ENCODE measurements at regions not wholly inside any gene's neighbourhood (a gene's known extent, or its start where the extent isn't known, plus 50 kb on each side); places are given as distances from the start of the nearest gene placed in this dataset.
A peak's percentile ranks its signal among the peaks of the same experiment; 100 is the strongest.

DNA sequence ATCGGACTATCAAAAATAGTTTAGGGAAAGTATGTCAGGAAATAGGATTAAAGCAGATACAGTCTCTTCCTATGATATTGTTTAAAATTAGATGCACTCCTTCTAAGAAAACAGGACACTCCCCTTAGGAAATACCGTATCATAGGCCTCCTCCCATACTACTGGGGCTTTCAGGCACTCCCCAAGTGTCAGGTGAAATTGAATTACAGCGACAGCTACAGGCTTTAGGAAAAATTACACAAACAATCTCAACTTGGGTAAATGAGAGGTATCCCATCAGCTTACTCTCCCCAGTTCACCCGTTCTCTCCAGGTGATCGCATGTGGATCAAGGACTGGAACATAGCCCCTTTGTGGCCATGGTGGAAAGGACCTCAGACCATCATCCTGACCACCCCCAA lies 110.4 kb upstream of the EPB41L4A start:
- TF ChIP-seq MAX (CRISPR knock-in tag; IDR thresholded peaks at IDR 0.05) (no peak), CTCF (IDR thresholded peaks at IDR 0.05) (peak; percentile 13; the same call in 1 of the 2 replicates), ZNF263 (CRISPR knock-in tag; IDR thresholded peaks at IDR 0.05; ENCODE audit: low read depth) (no peak), USF2 (CRISPR knock-in tag; IDR thresholded peaks at IDR 0.05) (no peak), ETV6 (CRISPR knock-in tag; IDR thresholded peaks at IDR 0.05) (no peak), TP53 (CRISPR knock-in tag; IDR thresholded peaks at IDR 0.05) (no peak), JUN (CRISPR knock-in tag; IDR thresholded peaks at IDR 0.05) (no peak)
- TF ChIP-seq, protein P1, sequence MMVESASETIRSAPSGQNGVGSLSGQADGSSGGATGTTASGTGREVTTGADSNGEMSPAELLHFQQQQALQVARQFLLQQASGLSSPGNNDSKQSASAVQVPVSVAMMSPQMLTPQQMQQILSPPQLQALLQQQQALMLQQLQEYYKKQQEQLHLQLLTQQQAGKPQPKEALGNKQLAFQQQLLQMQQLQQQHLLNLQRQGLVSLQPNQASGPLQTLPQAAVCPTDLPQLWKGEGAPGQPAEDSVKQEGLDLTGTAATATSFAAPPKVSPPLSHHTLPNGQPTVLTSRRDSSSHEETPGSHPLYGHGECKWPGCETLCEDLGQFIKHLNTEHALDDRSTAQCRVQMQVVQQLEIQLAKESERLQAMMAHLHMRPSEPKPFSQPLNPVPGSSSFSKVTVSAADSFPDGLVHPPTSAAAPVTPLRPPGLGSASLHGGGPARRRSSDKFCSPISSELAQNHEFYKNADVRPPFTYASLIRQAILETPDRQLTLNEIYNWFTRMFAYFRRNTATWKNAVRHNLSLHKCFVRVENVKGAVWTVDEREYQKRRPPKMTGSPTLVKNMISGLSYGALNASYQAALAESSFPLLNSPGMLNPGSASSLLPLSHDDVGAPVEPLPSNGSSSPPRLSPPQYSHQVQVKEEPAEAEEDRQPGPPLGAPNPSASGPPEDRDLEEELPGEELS (CRISPR knock-in tag; IDR thresholded peaks at IDR 0.05), result no peak
- TF ChIP-seq, protein P2, sequence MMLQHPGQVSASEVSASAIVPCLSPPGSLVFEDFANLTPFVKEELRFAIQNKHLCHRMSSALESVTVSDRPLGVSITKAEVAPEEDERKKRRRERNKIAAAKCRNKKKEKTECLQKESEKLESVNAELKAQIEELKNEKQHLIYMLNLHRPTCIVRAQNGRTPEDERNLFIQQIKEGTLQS (CRISPR knock-in tag; conservative IDR thresholded peaks at IDR 0.05), result no peak
- TF ChIP-seq, protein P3, sequence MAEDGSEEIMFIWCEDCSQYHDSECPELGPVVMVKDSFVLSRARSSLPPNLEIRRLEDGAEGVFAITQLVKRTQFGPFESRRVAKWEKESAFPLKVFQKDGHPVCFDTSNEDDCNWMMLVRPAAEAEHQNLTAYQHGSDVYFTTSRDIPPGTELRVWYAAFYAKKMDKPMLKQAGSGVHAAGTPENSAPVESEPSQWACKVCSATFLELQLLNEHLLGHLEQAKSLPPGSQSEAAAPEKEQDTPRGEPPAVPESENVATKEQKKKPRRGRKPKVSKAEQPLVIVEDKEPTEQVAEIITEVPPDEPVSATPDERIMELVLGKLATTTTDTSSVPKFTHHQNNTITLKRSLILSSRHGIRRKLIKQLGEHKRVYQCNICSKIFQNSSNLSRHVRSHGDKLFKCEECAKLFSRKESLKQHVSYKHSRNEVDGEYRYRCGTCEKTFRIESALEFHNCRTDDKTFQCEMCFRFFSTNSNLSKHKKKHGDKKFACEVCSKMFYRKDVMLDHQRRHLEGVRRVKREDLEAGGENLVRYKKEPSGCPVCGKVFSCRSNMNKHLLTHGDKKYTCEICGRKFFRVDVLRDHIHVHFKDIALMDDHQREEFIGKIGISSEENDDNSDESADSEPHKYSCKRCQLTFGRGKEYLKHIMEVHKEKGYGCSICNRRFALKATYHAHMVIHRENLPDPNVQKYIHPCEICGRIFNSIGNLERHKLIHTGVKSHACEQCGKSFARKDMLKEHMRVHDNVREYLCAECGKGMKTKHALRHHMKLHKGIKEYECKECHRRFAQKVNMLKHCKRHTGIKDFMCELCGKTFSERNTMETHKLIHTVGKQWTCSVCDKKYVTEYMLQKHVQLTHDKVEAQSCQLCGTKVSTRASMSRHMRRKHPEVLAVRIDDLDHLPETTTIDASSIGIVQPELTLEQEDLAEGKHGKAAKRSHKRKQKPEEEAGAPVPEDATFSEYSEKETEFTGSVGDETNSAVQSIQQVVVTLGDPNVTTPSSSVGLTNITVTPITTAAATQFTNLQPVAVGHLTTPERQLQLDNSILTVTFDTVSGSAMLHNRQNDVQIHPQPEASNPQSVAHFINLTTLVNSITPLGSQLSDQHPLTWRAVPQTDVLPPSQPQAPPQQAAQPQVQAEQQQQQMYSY (CRISPR knock-in tag; IDR thresholded peaks at IDR 0.05), result no peak

Measured in WTC11 (cell line).